ENCODE measurements at regions not wholly inside any gene's neighbourhood (a gene's known extent, or its start where the extent isn't known, plus 50 kb on each side); places are given as distances from the start of the nearest gene placed in this dataset.

GRCh38 chr5:89950234-89950633 is 459.3 kb downstream of the CETN3 start:
- H3K9ac ChIP-seq (ENCODE audit: low read depth in 1 of 2, low read length in 2 of 2), result no peak overlapping the region
- no peaks in the 10 kb centered on the region for H3K27me3 ChIP-seq (ENCODE audit: control insufficient read depth in 1 of 2, insufficient read depth in 2 of 2, low read length in 2 of 2)
- no peaks in the 10 kb centered on the region for H3K9me3 ChIP-seq (ENCODE audit: control insufficient read depth in 1 of 2, low read length in 2 of 2)
- no peaks in the 10 kb centered on the region for H3K36me3 ChIP-seq (ENCODE audit: control insufficient read depth in 1 of 2, insufficient read depth in 2 of 2, low read length in 2 of 2)
- no peak overlapping the region for H3K4me3 ChIP-seq (ENCODE audit: low read depth in 1 of 2, low read length in 2 of 2)
- no peak overlapping the region for H3K27ac ChIP-seq (ENCODE audit: low read depth, low read length)
- H3K4me1 ChIP-seq (ENCODE audit: control insufficient read depth in 1 of 2, insufficient read depth in 2 of 2, low read length in 2 of 2), result no peaks in the 10 kb centered on the region

- Histone ChIP-seq H3K9ac (ENCODE audit: low read depth in 1 of 2, low read length in 2 of 2) (no peak overlapping the region), H3K27me3 (ENCODE audit: control insufficient read depth in 1 of 2, insufficient read depth in 2 of 2, low read length in 2 of 2) (no peaks in the 10 kb centered on the region), H3K36me3 (ENCODE audit: control insufficient read depth in 1 of 2, insufficient read depth in 2 of 2, low read length in 2 of 2) (no peaks in the 10 kb centered on the region), H3K4me3 (ENCODE audit: low read depth in 1 of 2, low read length in 2 of 2) (no peak overlapping the region), H3K4me1 (ENCODE audit: control insufficient read depth in 1 of 2, insufficient read depth in 2 of 2, low read length in 2 of 2) (no peaks in the 10 kb centered on the region), H3K27ac (ENCODE audit: low read depth, low read length) (no peak overlapping the region), H3K9me3 (ENCODE audit: control insufficient read depth in 1 of 2, low read length in 2 of 2) (no peaks in the 10 kb centered on the region)
Observed at GRCh38 chr5:89948977-89949376, 460.6 kb downstream of the CETN3 start.

- Histone ChIP-seq H3K4me3 (ENCODE audit: low read depth in 1 of 2, low read length in 2 of 2) (no peak overlapping the region), H3K4me1 (ENCODE audit: control insufficient read depth in 1 of 2, insufficient read depth in 2 of 2, low read length in 2 of 2) (no peaks in the 10 kb centered on the region), H3K36me3 (ENCODE audit: control insufficient read depth in 1 of 2, insufficient read depth in 2 of 2, low read length in 2 of 2) (no peaks in the 10 kb centered on the region), H3K27me3 (ENCODE audit: control insufficient read depth in 1 of 2, insufficient read depth in 2 of 2, low read length in 2 of 2) (no peaks in the 10 kb centered on the region), H3K9ac (ENCODE audit: low read depth in 1 of 2, low read length in 2 of 2) (no peak overlapping the region), H3K9me3 (ENCODE audit: control insufficient read depth in 1 of 2, low read length in 2 of 2) (no peaks in the 10 kb centered on the region), H3K27ac (ENCODE audit: low read depth, low read length) (no peak overlapping the region)
Observed at GRCh38 chr5:89946916-89947315, 462.6 kb downstream of the CETN3 start.

GRCh38 chr5:89946508-89946907 is 463.0 kb downstream of the CETN3 start:
- Histone ChIP-seq H3K9me3 (ENCODE audit: control insufficient read depth in 1 of 2, low read length in 2 of 2) (no peaks in the 10 kb centered on the region), H3K9ac (ENCODE audit: low read depth in 1 of 2, low read length in 2 of 2) (no peak overlapping the region), H3K27ac (ENCODE audit: low read depth, low read length) (no peak overlapping the region), H3K4me1 (ENCODE audit: control insufficient read depth in 1 of 2, insufficient read depth in 2 of 2, low read length in 2 of 2) (no peaks in the 10 kb centered on the region), H3K36me3 (ENCODE audit: control insufficient read depth in 1 of 2, insufficient read depth in 2 of 2, low read length in 2 of 2) (no peaks in the 10 kb centered on the region), H3K27me3 (ENCODE audit: control insufficient read depth in 1 of 2, insufficient read depth in 2 of 2, low read length in 2 of 2) (no peaks in the 10 kb centered on the region), H3K4me3 (ENCODE audit: low read depth in 1 of 2, low read length in 2 of 2) (no peak overlapping the region)

- no peaks in the 10 kb centered on the region for H3K4me1 ChIP-seq (ENCODE audit: control insufficient read depth in 1 of 2, insufficient read depth in 2 of 2, low read length in 2 of 2)
- H3K9ac ChIP-seq (ENCODE audit: low read depth in 1 of 2, low read length in 2 of 2), result no peak overlapping the region
- H3K27me3 ChIP-seq (ENCODE audit: control insufficient read depth in 1 of 2, insufficient read depth in 2 of 2, low read length in 2 of 2), result no peaks in the 10 kb centered on the region
- H3K9me3 ChIP-seq (ENCODE audit: control insufficient read depth in 1 of 2, low read length in 2 of 2), result no peaks in the 10 kb centered on the region
- H3K4me3 ChIP-seq (ENCODE audit: low read depth in 1 of 2, low read length in 2 of 2), result no peak overlapping the region
- no peaks in the 10 kb centered on the region for H3K36me3 ChIP-seq (ENCODE audit: control insufficient read depth in 1 of 2, insufficient read depth in 2 of 2, low read length in 2 of 2)
- H3K27ac ChIP-seq (ENCODE audit: low read depth, low read length), result no peak overlapping the region
Observed at GRCh38 chr5:89942171-89942570, 467.4 kb downstream of the CETN3 start.

- no peak overlapping the region for H3K27ac ChIP-seq (ENCODE audit: low read depth, low read length)
- H3K4me3 ChIP-seq (ENCODE audit: low read depth in 1 of 2, low read length in 2 of 2), result no peak overlapping the region
- no peak overlapping the region for H3K9ac ChIP-seq (ENCODE audit: low read depth in 1 of 2, low read length in 2 of 2)
- no peaks in the 10 kb centered on the region for H3K4me1 ChIP-seq (ENCODE audit: control insufficient read depth in 1 of 2, insufficient read depth in 2 of 2, low read length in 2 of 2)
- H3K9me3 ChIP-seq (ENCODE audit: control insufficient read depth in 1 of 2, low read length in 2 of 2), result no peaks in the 10 kb centered on the region
- H3K27me3 ChIP-seq (ENCODE audit: control insufficient read depth in 1 of 2, insufficient read depth in 2 of 2, low read length in 2 of 2), result no peaks in the 10 kb centered on the region
- H3K36me3 ChIP-seq (ENCODE audit: control insufficient read depth in 1 of 2, insufficient read depth in 2 of 2, low read length in 2 of 2), result no peaks in the 10 kb centered on the region
Observed at GRCh38 chr5:89936576-89936975, 473.0 kb downstream of the CETN3 start.

GRCh38 chr5:89934069-89934468 is 475.5 kb downstream of the CETN3 start:
- H3K4me3 ChIP-seq (ENCODE audit: low read depth in 1 of 2, low read length in 2 of 2), result no peak overlapping the region
- no peaks in the 10 kb centered on the region for H3K4me1 ChIP-seq (ENCODE audit: control insufficient read depth in 1 of 2, insufficient read depth in 2 of 2, low read length in 2 of 2)
- no peak overlapping the region for H3K27ac ChIP-seq (ENCODE audit: low read depth, low read length)
- H3K27me3 ChIP-seq (ENCODE audit: control insufficient read depth in 1 of 2, insufficient read depth in 2 of 2, low read length in 2 of 2), result no peaks in the 10 kb centered on the region
- H3K36me3 ChIP-seq (ENCODE audit: control insufficient read depth in 1 of 2, insufficient read depth in 2 of 2, low read length in 2 of 2), result no peaks in the 10 kb centered on the region
- no peak overlapping the region for H3K9ac ChIP-seq (ENCODE audit: low read depth in 1 of 2, low read length in 2 of 2)
- H3K9me3 ChIP-seq (ENCODE audit: control insufficient read depth in 1 of 2, low read length in 2 of 2), result no peaks in the 10 kb centered on the region

- Histone ChIP-seq H3K9me3 (ENCODE audit: control insufficient read depth in 1 of 2, low read length in 2 of 2) (no peaks in the 10 kb centered on the region), H3K4me3 (ENCODE audit: low read depth in 1 of 2, low read length in 2 of 2) (no peak overlapping the region), H3K27me3 (ENCODE audit: control insufficient read depth in 1 of 2, insufficient read depth in 2 of 2, low read length in 2 of 2) (no peaks in the 10 kb centered on the region), H3K27ac (ENCODE audit: low read depth, low read length) (no peak overlapping the region), H3K9ac (ENCODE audit: low read depth in 1 of 2, low read length in 2 of 2) (no peak overlapping the region), H3K4me1 (ENCODE audit: control insufficient read depth in 1 of 2, insufficient read depth in 2 of 2, low read length in 2 of 2) (no peaks in the 10 kb centered on the region), H3K36me3 (ENCODE audit: control insufficient read depth in 1 of 2, insufficient read depth in 2 of 2, low read length in 2 of 2) (no peaks in the 10 kb centered on the region)
Observed at GRCh38 chr5:89932771-89933181, 476.8 kb downstream of the CETN3 start.

GRCh38 chr5:89930591-89931392 is 478.8 kb downstream of the CETN3 start:
- Histone ChIP-seq H3K9ac (ENCODE audit: low read depth in 1 of 2, low read length in 2 of 2) (no peak overlapping the region), H3K36me3 (ENCODE audit: control insufficient read depth in 1 of 2, insufficient read depth in 2 of 2, low read length in 2 of 2) (no peaks in the 10 kb centered on the region), H3K4me3 (ENCODE audit: low read depth in 1 of 2, low read length in 2 of 2) (no peak overlapping the region), H3K27ac (ENCODE audit: low read depth, low read length) (no peak overlapping the region), H3K9me3 (ENCODE audit: control insufficient read depth in 1 of 2, low read length in 2 of 2) (no peaks in the 10 kb centered on the region), H3K4me1 (ENCODE audit: control insufficient read depth in 1 of 2, insufficient read depth in 2 of 2, low read length in 2 of 2) (no peaks in the 10 kb centered on the region), H3K27me3 (ENCODE audit: control insufficient read depth in 1 of 2, insufficient read depth in 2 of 2, low read length in 2 of 2) (no peaks in the 10 kb centered on the region)

GRCh38 chr5:89929834-89930233 is 479.7 kb downstream of the CETN3 start:
- Histone ChIP-seq H3K4me3 (ENCODE audit: low read depth in 1 of 2, low read length in 2 of 2) (no peak overlapping the region), H3K9me3 (ENCODE audit: control insufficient read depth in 1 of 2, low read length in 2 of 2) (no peaks in the 10 kb centered on the region), H3K27me3 (ENCODE audit: control insufficient read depth in 1 of 2, insufficient read depth in 2 of 2, low read length in 2 of 2) (no peaks in the 10 kb centered on the region), H3K27ac (ENCODE audit: low read depth, low read length) (no peak overlapping the region), H3K36me3 (ENCODE audit: control insufficient read depth in 1 of 2, insufficient read depth in 2 of 2, low read length in 2 of 2) (no peaks in the 10 kb centered on the region), H3K4me1 (ENCODE audit: control insufficient read depth in 1 of 2, insufficient read depth in 2 of 2, low read length in 2 of 2) (no peaks in the 10 kb centered on the region), H3K9ac (ENCODE audit: low read depth in 1 of 2, low read length in 2 of 2) (no peak overlapping the region)
